ENCODE measurements at regions not wholly inside any gene's neighbourhood (a gene's known extent, or its start where the extent isn't known, plus 50 kb on each side); places are given as distances from the start of the nearest gene placed in this dataset.

GRCh38 chr2:212626371-212626918, 87.8 kb upstream of the ERBB4 start:
- DNase-seq (ENCODE audit: low read depth in 2 of 3, low spot score in 2 of 3): no peak

DNA sequence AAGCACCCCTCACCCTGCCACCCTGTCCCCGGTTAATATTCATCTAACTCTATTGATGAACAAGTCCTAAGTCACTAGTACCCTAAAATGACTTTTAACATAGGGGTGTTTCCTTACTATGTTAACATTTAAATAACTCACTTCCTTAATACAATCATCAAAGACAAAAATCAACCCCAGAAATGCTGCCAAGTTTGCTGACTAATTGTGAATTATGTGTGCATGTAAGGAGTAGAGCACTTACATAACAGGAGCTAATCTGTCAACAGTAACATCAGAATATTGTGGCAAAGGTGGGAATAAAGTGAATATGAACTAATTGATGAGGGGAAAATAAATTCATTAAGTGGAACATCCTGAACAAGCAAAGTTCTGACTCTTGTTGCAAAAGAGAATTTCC, 81.4 kb upstream of the ERBB4 start:
- no peak for DNase-seq (ENCODE audit: low read depth in 2 of 3, low spot score in 2 of 3)

- DNase-seq (ENCODE audit: low read depth in 2 of 3, low spot score in 2 of 3): no peak
These were observed 80.0 kb upstream of the ERBB4 start for GRCh38 chr2:212618636-212619035.

DNA sequence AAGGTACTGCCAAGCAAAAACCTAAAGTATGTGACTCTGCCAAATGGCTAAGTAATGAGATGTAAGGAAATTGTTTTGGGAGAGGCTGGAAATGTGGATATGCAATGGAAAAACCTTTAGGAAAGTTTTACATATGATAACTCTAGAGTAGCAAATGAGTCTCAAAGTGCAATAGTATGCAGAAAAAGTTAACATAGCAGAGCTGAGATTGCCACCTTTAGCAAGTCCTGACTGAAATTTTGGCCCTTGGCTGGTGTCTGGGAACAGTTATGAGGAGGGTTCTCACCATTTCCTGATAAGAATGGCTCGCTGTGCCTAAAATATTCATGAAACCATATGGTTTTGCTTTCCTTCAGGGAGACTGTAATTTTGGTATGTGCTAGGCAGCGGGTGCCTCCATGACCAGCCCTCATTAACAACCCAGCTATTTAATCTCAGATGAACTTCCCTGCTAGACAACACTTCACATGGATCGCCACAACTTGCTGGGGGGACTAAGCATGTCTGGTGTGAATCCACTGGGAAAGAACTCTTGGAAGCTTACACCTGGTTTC, 72.3 kb upstream of the ERBB4 start:
- no peak for DNase-seq (ENCODE audit: low read depth in 2 of 3, low spot score in 2 of 3)

DNA sequence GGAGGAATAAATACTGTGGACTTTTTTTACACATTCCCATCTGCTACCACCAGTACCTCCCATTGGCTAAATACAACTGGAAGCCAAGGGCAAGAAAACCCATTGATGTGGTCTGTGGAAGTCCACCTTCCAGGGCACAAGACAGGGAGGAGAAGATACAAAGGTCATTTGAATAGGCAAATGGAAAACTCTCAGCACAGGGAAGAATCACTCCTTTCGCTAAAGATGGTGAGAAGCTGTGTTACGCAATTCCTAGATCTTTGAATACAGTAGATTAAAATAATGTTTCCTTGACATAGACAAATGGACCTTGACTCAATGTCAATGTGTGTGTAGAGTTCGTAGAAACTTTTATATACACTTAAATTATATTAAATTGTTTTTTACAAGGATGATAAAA, 70.9 kb upstream of the ERBB4 start:
- DNase-seq (ENCODE audit: low read depth in 2 of 3, low spot score in 2 of 3): no peak

DNA sequence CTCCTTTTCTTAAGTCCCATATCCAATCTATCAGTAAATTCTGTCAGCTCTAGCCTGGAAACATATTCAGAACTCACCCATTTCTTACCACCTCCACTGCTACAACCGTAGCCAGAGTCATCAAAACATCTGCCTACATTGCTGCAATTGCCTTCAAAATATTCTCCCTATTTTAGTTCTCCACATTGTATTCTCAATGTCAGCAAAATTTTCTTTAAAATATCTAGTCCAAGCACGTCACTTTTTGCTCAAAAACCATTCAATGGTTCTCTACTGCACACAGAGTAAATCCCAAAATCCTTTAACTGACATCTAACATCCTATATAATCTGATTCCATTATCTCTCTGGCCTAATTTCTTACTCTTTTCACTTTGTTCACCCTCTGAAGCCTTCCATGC, 68.5 kb upstream of the ERBB4 start:
- DNase-seq (ENCODE audit: low read depth in 2 of 3, low spot score in 2 of 3): no peak

DNA sequence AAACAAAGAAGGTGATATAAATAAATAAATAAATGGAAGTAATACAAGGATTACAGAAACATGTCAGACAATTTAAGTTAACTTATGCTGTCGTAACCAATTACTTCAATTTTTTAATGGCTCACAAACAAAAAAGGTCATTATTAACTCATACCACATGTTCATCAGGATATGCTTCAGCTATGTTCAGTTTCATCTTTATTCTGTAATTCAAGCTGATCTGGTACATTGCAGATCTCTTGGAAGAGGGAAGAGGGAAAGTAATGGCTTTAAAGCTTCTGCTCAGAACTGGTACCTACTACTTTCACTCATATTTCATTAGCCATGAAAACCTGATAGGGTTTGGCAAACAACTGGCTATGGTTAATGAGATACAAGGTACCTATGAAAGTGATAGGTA, 67.6 kb upstream of the ERBB4 start:
- no peak for DNase-seq (ENCODE audit: low read depth in 2 of 3, low spot score in 2 of 3)

DNA sequence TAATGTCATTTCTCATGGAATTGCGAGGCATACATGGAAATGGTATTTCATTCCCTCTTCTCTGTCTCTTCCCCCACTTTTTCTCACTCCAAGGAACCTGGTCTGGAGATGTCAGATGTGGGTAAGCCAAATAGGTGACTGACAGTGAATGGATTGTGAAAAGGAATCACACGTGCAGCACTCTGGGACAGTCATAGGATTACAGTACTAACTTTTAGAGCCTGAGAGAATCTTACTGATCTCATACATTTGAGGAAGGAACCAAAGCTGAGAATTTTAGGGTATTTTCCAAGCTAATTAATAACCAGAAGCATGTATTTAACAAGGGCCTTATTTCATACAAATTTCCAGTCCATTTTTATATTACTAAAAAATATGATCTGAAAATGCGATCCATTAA, 58.1 kb upstream of the ERBB4 start:
- no peak for DNase-seq (ENCODE audit: low read depth in 2 of 3, low spot score in 2 of 3)

- no peak for DNase-seq (ENCODE audit: low read depth in 2 of 3, low spot score in 2 of 3)
These were observed 57.7 kb upstream of the ERBB4 start for GRCh38 chr2:212596276-212596675.

DNA sequence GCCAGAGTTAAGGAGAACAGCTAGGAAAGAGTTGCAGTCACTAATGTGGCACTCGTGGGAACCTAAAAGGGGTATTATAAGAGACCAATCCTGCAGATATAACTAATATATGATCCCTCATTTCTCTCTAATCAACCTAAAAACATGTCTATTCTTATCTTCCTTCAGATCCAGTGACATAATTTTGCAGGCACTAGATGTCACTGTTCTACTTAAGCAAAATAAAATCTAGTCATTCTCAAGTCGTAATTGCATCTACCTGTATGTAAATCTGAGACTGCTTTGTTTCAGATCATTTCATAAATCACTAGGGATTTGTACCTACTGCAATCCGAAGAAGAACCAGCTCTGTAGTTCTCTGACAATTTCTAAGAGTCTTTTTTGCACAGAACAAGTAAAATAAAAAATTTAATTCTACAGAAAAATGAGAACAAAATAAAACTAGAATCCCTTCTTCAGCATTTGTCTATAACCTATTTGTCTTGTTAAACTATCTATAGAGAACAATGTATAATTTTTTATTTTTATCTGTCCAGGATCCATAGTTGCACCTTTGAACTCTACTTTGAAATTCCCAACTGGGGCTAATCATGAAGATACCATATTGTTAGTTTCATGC, 56.5 kb upstream of the ERBB4 start:
- DNase-seq (ENCODE audit: low read depth in 2 of 3, low spot score in 2 of 3): no peak

- no peak for DNase-seq (ENCODE audit: low read depth in 2 of 3, low spot score in 2 of 3)
These were observed 54.1 kb upstream of the ERBB4 start for GRCh38 chr2:212592695-212593094.

All from activated CD8-positive, alpha-beta memory T cell treated with anti-CD3 and anti-CD28 coated beads for 48 hours (primary cell).